ENCODE measurements at regions not wholly inside any gene's neighbourhood (a gene's known extent, or its start where the extent isn't known, plus 50 kb on each side); places are given as distances from the start of the nearest gene placed in this dataset.

DNA sequence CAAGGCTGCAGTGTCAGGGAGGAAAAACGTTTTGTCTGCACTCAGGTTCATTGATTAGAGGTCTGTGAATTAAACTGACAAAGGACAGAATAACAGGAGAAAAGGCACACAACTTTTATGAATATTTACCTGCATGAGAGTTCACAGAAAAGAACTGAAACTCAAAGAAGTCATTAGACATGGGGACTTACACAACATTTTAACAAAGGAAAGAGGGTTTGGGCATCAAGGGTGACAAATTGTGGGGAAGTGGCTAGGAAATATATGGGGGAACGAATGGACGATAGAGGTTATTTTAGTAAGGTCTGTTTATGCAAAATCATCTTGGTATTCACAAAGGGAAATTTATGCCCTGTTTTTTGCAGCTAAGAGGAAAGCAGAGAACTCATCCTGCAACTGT, 65.6 kb upstream of the C15orf39 start:
- peaks cover 22% of the 10 kb centered on the region for H3K27me3 Mint-ChIP-seq (ENCODE audit: insufficient read depth)
- H3K27ac Mint-ChIP-seq: no peak overlapping the region
- no peak for TF ChIP-seq CTCF (IDR thresholded peaks at IDR 0.05)
- H3K9me3 Mint-ChIP-seq: peaks cover 5% of the 10 kb centered on the region
- no peak overlapping the region for H3K4me3 Mint-ChIP-seq
- peaks cover 17% of the 10 kb centered on the region for H3K4me1 Mint-ChIP-seq (ENCODE audit: low read depth)
- DNase-seq: no peak
- no peaks in the 10 kb centered on the region for H3K36me3 Mint-ChIP-seq (ENCODE audit: low read depth)

DNA sequence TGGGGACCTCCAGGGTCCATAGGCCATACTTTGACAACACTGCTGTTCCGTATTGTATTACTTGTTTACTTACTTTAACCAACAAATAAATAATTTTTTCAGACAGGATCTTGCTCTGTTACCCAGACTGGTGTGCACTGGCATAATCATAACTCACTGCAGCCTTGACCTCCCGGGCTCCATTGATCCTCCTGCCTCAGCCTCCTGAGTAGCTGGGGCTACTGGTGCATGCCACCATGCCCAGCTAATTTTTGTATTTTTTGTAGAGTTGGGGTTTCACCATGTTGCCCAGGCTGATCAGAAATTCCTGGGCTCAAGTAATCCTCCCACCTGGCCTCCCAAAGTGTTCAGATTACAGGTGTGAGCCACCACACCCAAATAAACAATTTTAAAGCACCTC, 64.9 kb upstream of the C15orf39 start:
- TF ChIP-seq CTCF (IDR thresholded peaks at IDR 0.05): no peak
- peaks cover 12% of the 10 kb centered on the region for H3K9me3 Mint-ChIP-seq
- DNase-seq: no peak
- no peak overlapping the region for H3K4me3 Mint-ChIP-seq
- H3K4me1 Mint-ChIP-seq (ENCODE audit: low read depth): peaks cover 16% of the 10 kb centered on the region
- H3K36me3 Mint-ChIP-seq (ENCODE audit: low read depth): no peaks in the 10 kb centered on the region
- H3K27me3 Mint-ChIP-seq (ENCODE audit: insufficient read depth): peaks cover 22% of the 10 kb centered on the region
- no peak overlapping the region for H3K27ac Mint-ChIP-seq

DNA sequence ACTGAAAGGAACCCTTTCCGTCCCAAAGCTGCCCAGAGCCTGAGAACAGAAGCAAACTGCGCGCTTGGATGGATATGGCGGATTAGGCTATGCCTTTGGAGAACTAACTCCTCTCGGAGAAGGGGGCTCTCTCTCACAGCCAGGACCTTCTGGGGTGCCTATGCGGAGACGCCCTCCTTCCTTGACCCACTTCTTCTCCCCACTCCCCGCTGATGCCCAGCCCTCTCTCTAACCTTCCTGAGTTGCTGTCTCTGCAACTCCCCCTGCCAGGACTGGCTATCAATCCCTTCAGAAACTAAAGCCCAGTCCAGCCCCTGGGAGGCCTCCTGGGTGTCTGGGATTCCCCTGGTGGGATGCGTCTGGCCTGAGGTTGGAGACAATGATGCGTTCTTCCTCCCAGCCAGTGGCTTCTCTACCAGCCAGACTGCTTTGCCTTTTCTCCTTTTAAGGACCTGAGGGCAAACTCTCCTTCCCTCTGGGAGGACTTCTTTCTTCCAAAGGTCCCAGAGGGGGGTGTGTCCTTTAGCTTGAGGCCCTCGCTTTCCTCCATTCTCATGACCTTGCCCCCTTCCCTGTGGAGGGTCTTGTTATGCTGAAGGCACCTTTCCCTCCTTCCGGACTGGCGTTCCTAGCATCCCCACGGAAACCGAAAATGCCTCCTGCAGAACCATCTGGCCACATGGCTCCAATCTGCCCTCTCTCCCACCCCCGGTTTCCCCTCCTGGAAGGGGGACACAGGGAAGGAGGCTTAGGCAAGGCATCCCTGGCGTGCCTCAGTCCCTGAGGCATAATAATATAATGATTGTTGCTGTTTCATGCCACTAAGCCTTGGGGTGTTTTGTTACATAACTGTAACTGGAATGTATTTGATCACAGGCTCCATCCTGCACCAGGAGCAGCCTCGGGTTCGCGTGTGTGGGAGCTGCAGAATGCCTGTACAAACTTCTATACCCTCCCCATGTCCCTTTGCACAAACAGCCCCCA, 63.4 kb upstream of the C15orf39 start:
- peaks cover 26% of the 10 kb centered on the region for H3K9me3 Mint-ChIP-seq
- H3K4me3 Mint-ChIP-seq: peak overlapping the region; percentile 77
- no peak for TF ChIP-seq CTCF (IDR thresholded peaks at IDR 0.05)
- peaks cover 16% of the 10 kb centered on the region for H3K4me1 Mint-ChIP-seq (ENCODE audit: low read depth)
- DNase-seq: peak; percentile 66
- peaks cover 12% of the 10 kb centered on the region for H3K36me3 Mint-ChIP-seq (ENCODE audit: low read depth)
- peaks cover 24% of the 10 kb centered on the region for H3K27me3 Mint-ChIP-seq (ENCODE audit: insufficient read depth)
- peak overlapping the region; percentile 74 for H3K27ac Mint-ChIP-seq

- Mint-ChIP-seq H3K4me1 (ENCODE audit: low read depth) (peaks cover 16% of the 10 kb centered on the region), H3K36me3 (ENCODE audit: low read depth) (peaks cover 16% of the 10 kb centered on the region), H3K27me3 (ENCODE audit: insufficient read depth) (peaks cover 23% of the 10 kb centered on the region), H3K4me3 (no peak overlapping the region), H3K9me3 (peaks cover 42% of the 10 kb centered on the region), H3K27ac (no peak overlapping the region)
- no peak for TF ChIP-seq CTCF (IDR thresholded peaks at IDR 0.05)
- DNase-seq: no peak
These were observed 61.4 kb upstream of the C15orf39 start for GRCh38 chr15:75140080-75140879.

DNA sequence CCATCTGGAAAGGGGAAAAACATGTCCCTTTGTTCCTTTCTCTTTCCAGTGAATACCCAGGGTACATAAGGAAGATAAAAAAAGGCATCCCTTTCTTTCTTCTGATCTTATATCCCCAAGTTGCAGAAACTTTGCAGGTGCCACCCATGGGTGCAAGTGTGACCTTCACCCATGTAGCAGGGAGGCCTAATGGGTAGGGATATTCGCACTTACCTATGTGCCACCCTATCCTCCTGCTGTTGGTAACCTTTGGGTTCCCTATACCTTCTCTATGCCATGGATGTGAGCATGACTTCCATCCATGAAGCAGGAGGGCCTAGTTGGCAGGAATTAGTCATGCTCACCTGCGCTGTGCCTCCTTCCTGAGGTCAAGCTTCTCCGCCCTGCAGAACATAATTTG, 59.2 kb upstream of the C15orf39 start:
- H3K4me1 Mint-ChIP-seq (ENCODE audit: low read depth): peaks cover 16% of the 10 kb centered on the region
- no peak overlapping the region for H3K27ac Mint-ChIP-seq
- no peak overlapping the region for H3K4me3 Mint-ChIP-seq
- H3K27me3 Mint-ChIP-seq (ENCODE audit: insufficient read depth): peaks cover 18% of the 10 kb centered on the region
- H3K9me3 Mint-ChIP-seq: peaks cover 42% of the 10 kb centered on the region
- peaks cover 16% of the 10 kb centered on the region for H3K36me3 Mint-ChIP-seq (ENCODE audit: low read depth)
- no peak for DNase-seq
- TF ChIP-seq CTCF (IDR thresholded peaks at IDR 0.05): no peak
